ENCODE measurements at regions not wholly inside any gene's neighbourhood (a gene's known extent, or its start where the extent isn't known, plus 50 kb on each side); places are given as distances from the start of the nearest gene placed in this dataset.

GRCh38 chr6:49329186-49329585 lies 133.9 kb downstream of the MMUT start:
- TF ChIP-seq JUND (IDR thresholded peaks at IDR 0.05) (no peak), ZNF274 (IDR thresholded peaks at IDR 0.05; ENCODE audit: low read depth, low read length) (no peak), ZFX (IDR thresholded peaks at IDR 0.05) (no peak), ELF1 (IDR thresholded peaks at IDR 0.05; ENCODE audit: borderline replicate concordance, low read depth) (no peak), CEBPB (IDR thresholded peaks at IDR 0.05; ENCODE audit: low read depth) (no peak), EZH2 (IDR thresholded peaks at IDR 0.05) (no peak), TCF7L2 (IDR thresholded peaks at IDR 0.05; ENCODE audit: borderline replicate concordance, extremely low read depth, insufficient read depth, insufficient read length) (no peak), MAX (IDR thresholded peaks at IDR 0.05) (no peak), RAD21 (IDR thresholded peaks at IDR 0.05; ENCODE audit: low read depth) (no peak), SRF (IDR thresholded peaks at IDR 0.05; ENCODE audit: low read depth) (no peak), EZH2phosphoT487 (IDR thresholded peaks at IDR 0.05; ENCODE audit: borderline replicate concordance) (no peak), CTCF (IDR thresholded peaks at IDR 0.05 in 2 of 3, conservative IDR thresholded peaks at IDR 0.05 in 1 of 3; ENCODE audit: borderline replicate concordance in 1 of 3, insufficient read depth in 1 of 3, low read depth in 2 of 3, low read length in 2 of 3) (no peak), CBX3 (IDR thresholded peaks at IDR 0.05; ENCODE audit: low read depth) (no peak), SP1 (IDR thresholded peaks at IDR 0.05; ENCODE audit: low read depth) (no peak), ZBTB33 (IDR thresholded peaks at IDR 0.05; ENCODE audit: extremely low read depth, insufficient replicate concordance, low read length) (no peak), EGR1 (IDR thresholded peaks at IDR 0.05; ENCODE audit: low read depth) (no peak), POLR2AphosphoS5 (IDR thresholded peaks at IDR 0.05; ENCODE audit: low read depth, low read length) (no peak)
- Histone ChIP-seq H3K4me1 (ENCODE audit: control insufficient read depth in 1 of 2, insufficient read depth in 2 of 2, low read length in 2 of 2) (peaks cover 0 to 18% of the 10 kb centered on the region in 2 experiments; a peak in 2 of 4 replicates), H3K4me2 (ENCODE audit: low read length) (no peak overlapping the region), H2AFZ (ENCODE audit: low read depth, low read length, poor library complexity, severe bottlenecking) (no peak overlapping the region), H3K9me2 (ENCODE audit: insufficient read depth) (no peaks in the 10 kb centered on the region), H3K9ac (ENCODE audit: low read length) (no peak overlapping the region), H4K20me1 (ENCODE audit: insufficient read depth) (no peaks in the 10 kb centered on the region), H3K27me3 (ENCODE audit: insufficient read depth, low read length) (no peaks in the 10 kb centered on the region), H3K4me3 (replicated peaks in 1 of 2; ENCODE audit: low read depth in 1 of 2, low read length in 2 of 2) (no peak overlapping the region), H3K36me3 (ENCODE audit: control insufficient read depth in 1 of 2, insufficient read depth in 2 of 2, low read length in 2 of 2) (no peaks in the 10 kb centered on the region), H3K9me3 (ENCODE audit: control insufficient read depth in 1 of 2, insufficient read depth in 1 of 2, low read depth in 1 of 2, low read length in 2 of 2) (no peaks in the 10 kb centered on the region), H3K79me2 (ENCODE audit: insufficient read depth, low read length) (no peaks in the 10 kb centered on the region), H3K27ac (ENCODE audit: low read depth, low read length) (no peak overlapping the region)
- POLR2A ChIA-PET = no interaction called here
- intact Hi-C loops (cut with micrococcal nuclease) = no loop called here
- ATAC-seq (no peak), DNase-seq (ENCODE audit: low read depth, low spot score) (no peak)
- RAD21 ChIA-PET (ENCODE audit: low non-redundant PET in 1 of 2, low total read pairs in 2 of 2, uncharacterized antibody in 2 of 2, unreplicated experiment in 2 of 2) = no interaction called here
- BruUV-seq (replicated peaks) = no TSS peak
- CTCF ChIA-PET = no interaction called here
